Endothelial cell (in vitro differentiated cells): ENCODE measurements at regions not wholly inside any gene's neighbourhood (a gene's known extent, or its start where the extent isn't known, plus 50 kb on each side); places are given as distances from the start of the nearest gene placed in this dataset.

Experiments
- DNase-seq: peaks from one replicate; pipeline ENCODE4 v3.0.0; 2021; ENCODE audit warnings: low spot score
- H3K27ac Mint-ChIP-seq: one replicate; pipeline ENCODE4 v1.8.0; 2021; ENCODE audit warnings: mixed read lengths, inconsistent platforms; ENCODE audit not compliant: unreplicated experiment
- H3K27me3 Mint-ChIP-seq: one replicate; pipeline ENCODE4 v1.8.0; 2021; ENCODE audit warnings: mild to moderate bottlenecking, moderate library complexity, mixed read lengths, inconsistent platforms; ENCODE audit not compliant: unreplicated experiment
- H3K36me3 Mint-ChIP-seq: one replicate; pipeline ENCODE4 v1.8.0; 2021; ENCODE audit warnings: mild to moderate bottlenecking, low read depth, mixed read lengths, inconsistent platforms; ENCODE audit not compliant: unreplicated experiment
- H3K4me1 Mint-ChIP-seq: one replicate; pipeline ENCODE4 v1.8.0; 2021; ENCODE audit warnings: mild to moderate bottlenecking, mixed read lengths, inconsistent platforms; ENCODE audit not compliant: unreplicated experiment
- H3K4me3 Mint-ChIP-seq: one replicate; pipeline ENCODE4 v1.8.0; 2021; ENCODE audit warnings: mild to moderate bottlenecking, mixed read lengths, inconsistent platforms; ENCODE audit not compliant: unreplicated experiment
- H3K9me3 Mint-ChIP-seq: one replicate; pipeline ENCODE4 v1.8.0; 2021; ENCODE audit warnings: mixed read lengths, inconsistent platforms; ENCODE audit not compliant: unreplicated experiment
- TF ChIP-seq, protein P1 (sequence below): fragments of 200-600 bp; sonication (generic); IDR thresholded peaks from one replicate; pipeline ENCODE4 v1.5.0; 2021; ENCODE audit warnings: antibody characterized with exemption; ENCODE audit not compliant: unreplicated experiment

DNA sequence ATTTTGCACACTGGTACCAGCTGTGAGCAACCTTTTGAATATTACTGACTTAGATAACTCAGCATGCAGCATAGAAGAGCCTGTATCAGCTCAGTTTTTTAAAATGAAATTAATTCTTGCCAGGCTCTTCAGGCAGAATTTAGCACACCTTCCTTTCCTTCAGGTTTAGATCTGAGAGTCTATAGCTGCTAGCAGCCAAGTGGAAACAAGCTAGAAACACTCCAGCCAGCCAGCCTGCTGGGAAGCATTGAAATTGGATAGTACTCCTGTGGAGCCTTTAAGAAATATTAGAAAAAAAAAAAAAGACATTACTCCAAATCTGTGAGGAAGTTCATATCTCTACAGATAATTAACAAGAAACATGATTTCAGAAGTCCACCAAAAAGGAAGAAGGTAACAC is 812.2 kb downstream of the DTWD2 start:
- no peaks in the 10 kb centered on the region for H3K9me3 Mint-ChIP-seq

DNA sequence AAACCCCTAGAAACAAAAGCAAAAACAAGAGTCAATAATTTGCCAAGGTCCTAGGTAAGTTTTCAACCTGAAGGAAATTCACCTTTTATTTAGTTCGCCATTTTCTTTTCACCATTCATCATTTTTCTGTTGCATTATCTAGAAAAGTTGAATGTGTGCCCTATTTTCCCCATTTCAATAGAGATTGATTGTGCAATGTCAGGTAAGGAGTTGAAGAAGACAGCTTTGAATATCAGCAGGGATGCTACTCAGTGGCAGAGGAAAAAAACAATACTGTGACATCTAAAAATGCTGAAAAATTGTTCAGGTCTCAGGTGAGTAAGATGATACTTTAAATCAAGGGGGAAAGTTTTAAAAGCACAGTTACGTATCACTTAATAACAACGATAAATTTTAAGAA is 813.7 kb downstream of the DTWD2 start:
- TF ChIP-seq, protein P1, sequence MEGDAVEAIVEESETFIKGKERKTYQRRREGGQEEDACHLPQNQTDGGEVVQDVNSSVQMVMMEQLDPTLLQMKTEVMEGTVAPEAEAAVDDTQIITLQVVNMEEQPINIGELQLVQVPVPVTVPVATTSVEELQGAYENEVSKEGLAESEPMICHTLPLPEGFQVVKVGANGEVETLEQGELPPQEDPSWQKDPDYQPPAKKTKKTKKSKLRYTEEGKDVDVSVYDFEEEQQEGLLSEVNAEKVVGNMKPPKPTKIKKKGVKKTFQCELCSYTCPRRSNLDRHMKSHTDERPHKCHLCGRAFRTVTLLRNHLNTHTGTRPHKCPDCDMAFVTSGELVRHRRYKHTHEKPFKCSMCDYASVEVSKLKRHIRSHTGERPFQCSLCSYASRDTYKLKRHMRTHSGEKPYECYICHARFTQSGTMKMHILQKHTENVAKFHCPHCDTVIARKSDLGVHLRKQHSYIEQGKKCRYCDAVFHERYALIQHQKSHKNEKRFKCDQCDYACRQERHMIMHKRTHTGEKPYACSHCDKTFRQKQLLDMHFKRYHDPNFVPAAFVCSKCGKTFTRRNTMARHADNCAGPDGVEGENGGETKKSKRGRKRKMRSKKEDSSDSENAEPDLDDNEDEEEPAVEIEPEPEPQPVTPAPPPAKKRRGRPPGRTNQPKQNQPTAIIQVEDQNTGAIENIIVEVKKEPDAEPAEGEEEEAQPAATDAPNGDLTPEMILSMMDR = no peak
- no peaks in the 10 kb centered on the region for H3K27me3 Mint-ChIP-seq
- H3K36me3 Mint-ChIP-seq = no peaks in the 10 kb centered on the region
- H3K4me1 Mint-ChIP-seq = no peaks in the 10 kb centered on the region
- no peaks in the 10 kb centered on the region for H3K9me3 Mint-ChIP-seq
- no peak overlapping the region for H3K27ac Mint-ChIP-seq
- no peak for DNase-seq
- H3K4me3 Mint-ChIP-seq = no peak overlapping the region

More for the DNA sequence above, 812.2 kb downstream of the DTWD2 start:
- TF ChIP-seq, protein P1 = no peak
- Mint-ChIP-seq H3K4me1 (no peaks in the 10 kb centered on the region), H3K4me3 (no peak overlapping the region), H3K36me3 (no peaks in the 10 kb centered on the region), H3K27ac (no peak overlapping the region), H3K27me3 (no peaks in the 10 kb centered on the region)
- DNase-seq = no peak

DNA sequence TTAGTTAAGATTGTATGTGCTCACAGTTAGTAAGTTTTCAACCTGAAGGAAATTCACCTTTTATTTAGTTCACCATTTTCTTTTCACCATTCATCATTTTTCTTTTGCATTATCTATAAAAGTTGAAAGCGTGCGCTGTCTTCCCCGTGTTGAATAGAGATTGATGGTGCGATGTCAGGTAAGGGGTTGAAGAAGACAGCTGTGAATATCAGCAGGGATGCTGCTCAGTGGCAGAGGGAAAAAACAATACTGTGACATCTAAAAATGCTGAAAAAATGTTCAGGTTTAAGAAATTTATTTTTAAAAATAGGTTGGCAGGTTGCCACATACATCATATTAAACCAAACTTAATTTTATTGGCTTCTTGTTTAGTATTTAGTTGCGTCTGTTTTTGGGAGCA is 815.0 kb downstream of the DTWD2 start:
- H3K4me3 Mint-ChIP-seq = no peak overlapping the region
- TF ChIP-seq, protein P1 = no peak
- no peak overlapping the region for H3K27ac Mint-ChIP-seq

DNA sequence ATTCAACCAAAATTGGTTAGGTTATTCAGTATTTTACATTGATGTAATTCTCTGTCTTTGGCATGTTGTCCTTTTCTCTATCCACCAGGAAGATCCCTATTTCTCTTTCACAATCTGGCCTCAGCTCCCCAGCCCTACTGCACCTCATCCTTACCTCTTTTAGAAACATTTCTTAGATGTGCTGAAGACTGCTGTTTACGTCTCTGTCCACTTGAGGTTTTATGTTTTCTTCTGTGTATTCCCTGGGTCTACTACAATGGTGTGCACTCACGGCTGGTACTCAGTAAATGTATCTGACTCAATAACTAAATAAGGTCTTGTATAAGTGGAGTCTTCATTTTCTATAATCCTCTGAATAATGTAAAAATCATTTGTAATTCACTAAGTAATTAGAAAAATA is 822.7 kb downstream of the DTWD2 start:
- TF ChIP-seq, protein P1 = no peak
- no peaks in the 10 kb centered on the region for H3K36me3 Mint-ChIP-seq
- no peak overlapping the region for H3K27ac Mint-ChIP-seq
- H3K27me3 Mint-ChIP-seq = no peaks in the 10 kb centered on the region
- H3K4me1 Mint-ChIP-seq = no peaks in the 10 kb centered on the region
- no peak overlapping the region for H3K4me3 Mint-ChIP-seq
- no peaks in the 10 kb centered on the region for H3K9me3 Mint-ChIP-seq
- DNase-seq = no peak

More for the DNA sequence above, 815.0 kb downstream of the DTWD2 start:
- Mint-ChIP-seq H3K36me3 (no peaks in the 10 kb centered on the region), H3K9me3 (no peaks in the 10 kb centered on the region), H3K27me3 (no peaks in the 10 kb centered on the region), H3K4me1 (no peaks in the 10 kb centered on the region)
- DNase-seq = no peak

DNA sequence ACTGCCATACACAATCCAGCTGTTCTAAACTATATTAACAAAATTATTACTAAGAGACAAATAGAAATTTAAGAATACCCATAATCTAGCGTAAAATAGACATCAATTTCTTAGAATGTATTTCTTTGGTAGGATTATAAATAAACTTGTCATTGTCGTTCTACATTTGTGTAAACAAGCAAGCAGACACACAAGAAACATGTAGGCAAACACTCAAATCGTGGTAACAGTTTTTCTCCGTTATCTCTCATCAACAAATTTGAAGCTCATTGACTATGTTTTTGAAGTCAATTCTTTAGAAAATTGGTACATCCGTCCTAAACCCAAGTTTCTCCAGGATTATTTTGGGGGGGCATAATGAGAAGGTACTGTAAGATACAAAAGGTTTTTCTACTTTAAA is 832.2 kb downstream of the DTWD2 start:
- no peak for DNase-seq
- H3K4me3 Mint-ChIP-seq = no peak overlapping the region
- H3K4me1 Mint-ChIP-seq = no peaks in the 10 kb centered on the region
- TF ChIP-seq, protein P1 = no peak
- H3K36me3 Mint-ChIP-seq = no peaks in the 10 kb centered on the region
- H3K9me3 Mint-ChIP-seq = no peaks in the 10 kb centered on the region
- no peak overlapping the region for H3K27ac Mint-ChIP-seq
- H3K27me3 Mint-ChIP-seq = no peaks in the 10 kb centered on the region
